Endothelial cell of umbilical vein (primary cell): ENCODE measurements at regions not wholly inside any gene's neighbourhood (a gene's known extent, or its start where the extent isn't known, plus 50 kb on each side); places are given as distances from the start of the nearest gene placed in this dataset.

Source experiments
- CTCF ChIP-seq, 2 donors: IDR thresholded peaks; 1 replicate in 1 of 2; 2 replicates in 1 of 2; pipeline ENCODE4 v1.5.1; 2011; ENCODE audit warnings: low read length in 2 of 2, mild to moderate bottlenecking in 2 of 2, moderate library complexity in 2 of 2, control low read depth in 1 of 2, inconsistent platforms in 1 of 2, low read depth in 1 of 2; ENCODE audit not compliant: insufficient read depth in 1 of 2; ENCODE audit errors: extremely low read depth in 1 of 2
- EZH2 ChIP-seq: IDR thresholded peaks from 2 replicates; pipeline ENCODE4 v1.6.1; 2012; ENCODE audit warnings: borderline replicate concordance, low read depth, mild to moderate bottlenecking, moderate library complexity, low read length, inconsistent platforms; ENCODE audit not compliant: severe bottlenecking
- FOS ChIP-seq: IDR thresholded peaks from 2 replicates; pipeline ENCODE4 v1.6.1; 2011; ENCODE audit warnings: mild to moderate bottlenecking, low read length, moderate library complexity, borderline replicate concordance; ENCODE audit not compliant: insufficient read depth
- GATA2 ChIP-seq: IDR thresholded peaks from 2 replicates; pipeline ENCODE4 v1.7.0; 2011; ENCODE audit warnings: low read depth, mild to moderate bottlenecking, moderate library complexity, mixed read lengths, low read length; ENCODE audit not compliant: insufficient read length, insufficient read depth
- JUN ChIP-seq: IDR thresholded peaks from 2 replicates; pipeline ENCODE4 v1.6.1; 2011; ENCODE audit warnings: borderline replicate concordance, low read depth; ENCODE audit not compliant: insufficient read length, insufficient read depth
- MAX ChIP-seq: IDR thresholded peaks from 2 replicates; pipeline ENCODE4 v1.6.1; 2011; ENCODE audit not compliant: insufficient read depth, insufficient read length
- MYC ChIP-seq: IDR thresholded peaks from one replicate; pipeline ENCODE4 v1.6.1; 2011; ENCODE audit warnings: mild to moderate bottlenecking, low read depth, low read length
- POLR2A ChIP-seq: IDR thresholded peaks from 2 replicates; pipeline ENCODE4 v1.6.1; 2012; ENCODE audit warnings: low read depth, mild to moderate bottlenecking, control low read depth, low read length
- POLR2AphosphoS5 ChIP-seq: IDR thresholded peaks from 2 replicates; pipeline ENCODE4 v1.6.1; 2012; ENCODE audit warnings: low read depth, mild to moderate bottlenecking, control low read depth, low read length, moderate library complexity; ENCODE audit not compliant: insufficient read depth

DNA sequence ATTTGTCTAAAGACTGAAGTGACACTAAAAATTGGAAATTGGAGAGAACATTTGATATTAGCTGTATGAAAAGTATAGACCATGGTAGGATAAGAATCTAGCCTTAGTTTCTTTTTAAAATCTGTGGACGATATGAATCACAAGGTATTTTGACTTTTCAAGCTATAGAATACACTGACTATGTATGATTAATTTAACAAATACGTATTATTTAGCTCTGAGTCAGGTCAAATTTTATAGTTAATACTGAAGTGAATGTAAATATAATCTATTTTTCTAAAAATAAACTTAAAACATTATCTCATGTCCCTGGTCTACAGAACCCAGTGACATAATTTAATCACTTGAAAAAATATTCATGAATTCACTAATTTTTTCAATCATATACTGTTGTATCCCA is 795.6 kb upstream of the SLITRK1 start:
- TF ChIP-seq CTCF (IDR thresholded peaks at IDR 0.05; ENCODE audit: extremely low read depth in 1 of 2, insufficient read depth in 1 of 2, low read depth in 1 of 2, low read length in 2 of 2) (no peak), POLR2AphosphoS5 (no peak), POLR2A (no peak), GATA2 (no peak), EZH2 (no peak), MAX (no peak), JUN (no peak), FOS (no peak), MYC (no peak)
